B cell (primary cell): ENCODE measurements at regions not wholly inside any gene's neighbourhood (a gene's known extent, or its start where the extent isn't known, plus 50 kb on each side); places are given as distances from the start of the nearest gene placed in this dataset.

Source experiments
- ATAC-seq: fragments of 200-7000 bp; cut with Tn5 transposase; one replicate; pipeline ENCODE4 v1.10.0; 2021; ENCODE audit warnings: low read depth, mild to moderate bottlenecking, moderate number of reproducible peaks, moderate library complexity
- CTCF ChIA-PET: fragments of 350-600 bp; sonication (Branson Sonifier 250); formaldehyde crosslinking; loops from one replicate; lab custom pipeline; 2021; ENCODE audit warnings: antibody characterized with exemption, inconsistent platforms; lab: Charles Lee
- POLR2A ChIA-PET: fragments of 350-600 bp; sonication (Branson Sonifier 250); formaldehyde crosslinking; loops from one replicate; lab custom pipeline; 2021; ENCODE audit warnings: antibody characterized with exemption; lab: Charles Lee
- DNase-seq: peaks from one replicate; pipeline ENCODE4 v3.0.0; 2013
- H2AFZ ChIP-seq: 2 replicates; pipeline ENCODE4 v1.6.1; 2012; ENCODE audit warnings: mild to moderate bottlenecking, low read depth, low read length; ENCODE audit not compliant: insufficient read depth, poor library complexity, severe bottlenecking
- H3K27ac ChIP-seq, 2 donors: 1 replicate in 1 of 2; 2 replicates in 1 of 2; pipeline ENCODE4 v1.5.1; 2012 to 2013; ENCODE audit warnings: low read length in 2 of 2, mild to moderate bottlenecking in 2 of 2, moderate library complexity in 1 of 2
- H3K27me3 ChIP-seq, 4 experiments: fragments of 200-600 bp in 1 of 4; sonication (generic) in 1 of 4; replicated peaks in 1 of 4; 1 replicate in 2 of 4; 2 replicates in 2 of 4; pipeline versions ENCODE4 v1.6.1 to v1.7.0; 2013 to 2016; ENCODE audit warnings: low read length in 3 of 4, mild to moderate bottlenecking in 2 of 4, mixed read lengths in 1 of 4, moderate library complexity in 1 of 4; ENCODE audit not compliant: insufficient read depth in 4 of 4, control insufficient read depth in 3 of 4; ENCODE audit errors: control extremely low read depth in 1 of 4
- H3K36me3 ChIP-seq, 2 experiments: replicated peaks in 1 of 2; 1 replicate in 1 of 2; 2 replicates in 1 of 2; pipeline versions ENCODE4 v1.6.1 to v1.7.1; 2013; ENCODE audit warnings: low read length in 1 of 2; ENCODE audit not compliant: insufficient read depth in 2 of 2, control insufficient read depth in 1 of 2; ENCODE audit errors: control extremely low read depth in 1 of 2, extremely low read depth in 1 of 2
- H3K4me1 ChIP-seq, 2 donors: fragments of 200-600 bp in 1 of 2; sonication (generic) in 1 of 2; 1 replicate in 1 of 2; 2 replicates in 1 of 2; pipeline versions ENCODE4 v1.5.1 to v1.6.1; 2013 to 2017; ENCODE audit warnings: low read length in 2 of 2; ENCODE audit not compliant: control insufficient read depth in 2 of 2, insufficient read depth in 2 of 2
- H3K4me2 ChIP-seq: replicated peaks from 2 replicates; pipeline ENCODE3; 2012; ENCODE audit warnings: mild to moderate bottlenecking, low read depth, low read length; ENCODE audit not compliant: poor library complexity, severe bottlenecking
- H3K4me3 ChIP-seq, 5 experiments: fragments of 200-600 bp in 1 of 5; sonication (generic) in 1 of 5; 1 replicate in 3 of 5; 2 replicates in 2 of 5; pipeline versions ENCODE4 v1.5.1 to v1.7.0; 2011 to 2016; ENCODE audit warnings: low read length in 4 of 5, mild to moderate bottlenecking in 4 of 5, low read depth in 2 of 5, control low read depth in 1 of 5, moderate library complexity in 1 of 5; ENCODE audit not compliant: insufficient read depth in 1 of 5; ENCODE audit errors: control extremely low read depth in 1 of 5, extremely low read depth in 1 of 5
- H3K79me2 ChIP-seq: fragments of 200-600 bp; sonication (generic); one replicate; pipeline ENCODE4 v1.6.0; 2016; ENCODE audit warnings: low read length; ENCODE audit not compliant: control insufficient read depth, insufficient read depth
- H3K9ac ChIP-seq: fragments of 200-600 bp; sonication (generic); 2 replicates; pipeline ENCODE4 v1.6.1; 2017; ENCODE audit warnings: mild to moderate bottlenecking, low read length, moderate library complexity
- H3K9me3 ChIP-seq, 3 donors: one replicate each; pipeline versions ENCODE4 v1.6.1 to v1.7.1; 2013; ENCODE audit warnings: low read length in 2 of 3; ENCODE audit not compliant: control insufficient read depth in 2 of 3, insufficient read depth in 1 of 3; ENCODE audit errors: control extremely low read depth in 1 of 3
- H4K20me1 ChIP-seq: 2 replicates; pipeline ENCODE4 v1.6.0; 2012; ENCODE audit warnings: mild to moderate bottlenecking, low read length; ENCODE audit not compliant: insufficient read depth, control insufficient read depth, poor library complexity, severe bottlenecking
- H3K27ac Mint-ChIP-seq: one replicate; pipeline ENCODE4 v1.8.0; 2021; ENCODE audit warnings: mixed read lengths
- H3K27me3 Mint-ChIP-seq: one replicate; pipeline ENCODE4 v1.8.0; 2021; ENCODE audit warnings: mixed read lengths
- H3K4me1 Mint-ChIP-seq: one replicate; pipeline ENCODE4 v1.8.0; 2021; ENCODE audit warnings: mixed read lengths
- H3K4me3 Mint-ChIP-seq: one replicate; pipeline ENCODE4 v1.8.0; 2021; ENCODE audit warnings: mixed read lengths
- H3K9me3 Mint-ChIP-seq: one replicate; pipeline ENCODE4 v1.8.0; 2022; ENCODE audit warnings: mixed read lengths; ENCODE audit not compliant: insufficient read depth
- CTCF ChIP-seq: fragments of 200-600 bp; IDR thresholded peaks from one replicate; pipeline ENCODE4 v1.8.0; 2022; ENCODE audit warnings: antibody characterized with exemption, mild to moderate bottlenecking
- EZH2 ChIP-seq: IDR thresholded peaks from 2 replicates; pipeline ENCODE4 v1.6.1; 2012; ENCODE audit warnings: borderline replicate concordance, low read depth, mild to moderate bottlenecking, moderate library complexity, low read length; ENCODE audit not compliant: insufficient read depth, poor library complexity, severe bottlenecking
- WGBS: methylation state at CpG from one replicate; pipeline ENCODE4 v1.1.5; 2013; ENCODE audit warnings: missing lambda C conversion rate; ENCODE audit not compliant: insufficient coverage; 5-methylcytosine and 5-hydroxymethylcytosine counted together
- intact Hi-C: fragments of 100-400 bp; cut with micrococcal nuclease; formaldehyde crosslinking; loops from one replicate; pipeline ENCODE4 v1.10.0; 2022

GRCh38 chr2:220272656-220273055, 645.2 kb downstream of the SLC4A3 start:
- no peaks in the 10 kb centered on the region for H3K79me2 ChIP-seq

GRCh38 chr2:220273082-220273481, 645.7 kb downstream of the SLC4A3 start:
- CTCF ChIA-PET, result no interaction called here
- no peak for DNase-seq
- Histone ChIP-seq H3K4me1 (no peaks in the 10 kb centered on the region), H3K27ac (no peak overlapping the region), H3K79me2 (no peaks in the 10 kb centered on the region), H3K36me3 (no peaks in the 10 kb centered on the region), H4K20me1 (no peaks in the 10 kb centered on the region), H3K4me3 (no peak overlapping the region), H3K27me3 (no peaks in the 10 kb centered on the region), H2AFZ (no peak overlapping the region), H3K4me2 (no peak overlapping the region), H3K9me3 (peaks cover 0 to 3% (median 0%) of the 10 kb centered on the region in 3 donors), H3K9ac (no peak overlapping the region)
- TF ChIP-seq CTCF, result no peak
- TF ChIP-seq EZH2, result no peak
- no peaks in the 10 kb centered on the region for H3K27me3 Mint-ChIP-seq
- intact Hi-C loops, result no loop called here
- WGBS, result no CpG with 5 or more reads among the region's 2 CpGs
- H3K4me1 Mint-ChIP-seq, result no peaks in the 10 kb centered on the region
- peaks cover 2% of the 10 kb centered on the region for H3K9me3 Mint-ChIP-seq
- H3K4me3 Mint-ChIP-seq, result no peak overlapping the region
- no peak overlapping the region for H3K27ac Mint-ChIP-seq
- POLR2A ChIA-PET, result no interaction called here
- ATAC-seq, result no peak

More at GRCh38 chr2:220272656-220273055, 645.2 kb downstream of the SLC4A3 start:
- Histone ChIP-seq H3K36me3 (no peaks in the 10 kb centered on the region), H3K9ac (no peak overlapping the region), H2AFZ (no peak overlapping the region), H3K4me1 (no peaks in the 10 kb centered on the region), H3K4me2 (no peak overlapping the region), H3K4me3 (no peak overlapping the region), H3K9me3 (peaks cover 0 to 3% (median 0%) of the 10 kb centered on the region in 3 donors), H4K20me1 (no peaks in the 10 kb centered on the region), H3K27me3 (no peaks in the 10 kb centered on the region), H3K27ac (no peak overlapping the region)
- ATAC-seq, result no peak
- Mint-ChIP-seq H3K27me3 (no peaks in the 10 kb centered on the region), H3K4me3 (no peak overlapping the region), H3K4me1 (no peaks in the 10 kb centered on the region), H3K27ac (no peak overlapping the region), H3K9me3 (peaks cover 2% of the 10 kb centered on the region)
- TF ChIP-seq EZH2 (no peak), CTCF (no peak)
- no peak for DNase-seq
- POLR2A ChIA-PET, result no interaction called here
- intact Hi-C loops, result no loop called here
- CTCF ChIA-PET, result no interaction called here
